Activated CD4-positive, alpha-beta memory T cell treated with anti-CD3 and anti-CD28 coated beads, Interleukin-2, amount 10 ng/mL, durations not matched to agents 7 days and 5 days (primary cell): ENCODE measurements at regions not wholly inside any gene's neighbourhood (a gene's known extent, or its start where the extent isn't known, plus 50 kb on each side); places are given as distances from the start of the nearest gene placed in this dataset.

Source experiments
- CTCF ChIA-PET: fragments of 350-600 bp; sonication (Branson Sonifier 250); formaldehyde crosslinking; loops from one replicate; lab custom pipeline; 2021; ENCODE audit warnings: antibody characterized with exemption, inconsistent platforms; lab: Charles Lee
- POLR2A ChIA-PET: fragments of 350-600 bp; sonication (Branson Sonifier 250); formaldehyde crosslinking; loops from one replicate; lab custom pipeline; 2021; ENCODE audit warnings: antibody characterized with exemption; lab: Charles Lee
- DNase-seq: peaks from one replicate; pipeline ENCODE4 v3.0.0-alpha.2; 2020
- H3K27ac Mint-ChIP-seq: one replicate; pipeline ENCODE4 v1.8.0; 2021; ENCODE audit warnings: mild to moderate bottlenecking, mixed read lengths
- H3K27me3 Mint-ChIP-seq: one replicate; pipeline ENCODE4 v1.8.0; 2021; ENCODE audit warnings: mixed read lengths
- H3K36me3 Mint-ChIP-seq: one replicate; pipeline ENCODE4 v1.8.0; 2021; ENCODE audit warnings: low read depth, mixed read lengths
- H3K4me1 Mint-ChIP-seq: one replicate; pipeline ENCODE4 v1.8.0; 2021; ENCODE audit warnings: mixed read lengths
- H3K4me3 Mint-ChIP-seq: one replicate; pipeline ENCODE4 v1.8.0; 2021; ENCODE audit warnings: mild to moderate bottlenecking, mixed read lengths
- H3K9me3 Mint-ChIP-seq: one replicate; pipeline ENCODE4 v1.8.0; 2021; ENCODE audit warnings: mixed read lengths

GRCh38 chr15:47542312-47542989, 174.9 kb upstream of the SEMA6D start:
- H3K4me1 Mint-ChIP-seq: no peaks in the 10 kb centered on the region
- no peaks in the 10 kb centered on the region for H3K36me3 Mint-ChIP-seq
- no peak overlapping the region for H3K27ac Mint-ChIP-seq

GRCh38 chr15:47548231-47548630, 169.1 kb upstream of the SEMA6D start:
- DNase-seq: no peak
- Mint-ChIP-seq H3K4me1 (no peaks in the 10 kb centered on the region), H3K9me3 (peaks cover 2% of the 10 kb centered on the region), H3K27ac (no peak overlapping the region), H3K36me3 (no peaks in the 10 kb centered on the region), H3K4me3 (no peak overlapping the region), H3K27me3 (no peaks in the 10 kb centered on the region)
- POLR2A ChIA-PET: no interaction called here
- CTCF ChIA-PET: no interaction called here

More at GRCh38 chr15:47542312-47542989, 174.9 kb upstream of the SEMA6D start:
- ChIA-PET CTCF (no interaction called here), POLR2A (no interaction called here)
- Mint-ChIP-seq H3K9me3 (peaks cover 2% of the 10 kb centered on the region), H3K27me3 (no peaks in the 10 kb centered on the region), H3K4me3 (no peak overlapping the region)
- DNase-seq: no peak

- peaks cover 2% of the 10 kb centered on the region for H3K9me3 Mint-ChIP-seq
- no peak for DNase-seq
- POLR2A ChIA-PET: no interaction called here
- H3K4me1 Mint-ChIP-seq: no peaks in the 10 kb centered on the region
- H3K36me3 Mint-ChIP-seq: no peaks in the 10 kb centered on the region
- H3K27me3 Mint-ChIP-seq: no peaks in the 10 kb centered on the region
- H3K4me3 Mint-ChIP-seq: no peak overlapping the region
- CTCF ChIA-PET: no interaction called here
- no peak overlapping the region for H3K27ac Mint-ChIP-seq
Measured at GRCh38 chr15:47548986-47549385, 168.3 kb upstream of the SEMA6D start.

DNA sequence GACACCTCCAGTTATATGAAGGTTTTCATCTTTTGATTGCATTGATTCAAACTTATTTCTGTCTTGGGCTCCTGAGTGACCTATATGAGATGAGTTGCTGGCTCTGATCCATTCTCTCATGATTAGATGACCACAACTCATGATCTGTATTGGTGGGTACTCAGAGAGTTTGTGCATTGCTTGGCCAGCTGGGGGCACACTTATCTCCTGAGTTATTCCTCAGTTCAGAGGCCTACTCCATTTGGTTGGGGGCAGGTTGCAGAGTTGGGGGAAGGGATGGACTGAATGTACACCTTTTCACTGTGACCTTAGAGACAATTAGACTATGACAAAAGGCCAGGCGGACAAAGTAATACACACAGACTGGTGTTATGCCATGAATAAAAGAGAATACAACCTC, 166.2 kb upstream of the SEMA6D start:
- POLR2A ChIA-PET: no interaction called here

GRCh38 chr15:47551546-47551945, 165.8 kb upstream of the SEMA6D start:
- Mint-ChIP-seq H3K4me3 (no peak overlapping the region), H3K36me3 (no peaks in the 10 kb centered on the region), H3K27me3 (no peaks in the 10 kb centered on the region), H3K9me3 (peaks cover 4% of the 10 kb centered on the region), H3K27ac (no peak overlapping the region), H3K4me1 (no peaks in the 10 kb centered on the region)
- CTCF ChIA-PET: interaction anchor here (0.6 kb wide), 1 partner anchor 567 kb away, joined by 3 read pairs; no protein-coding TSS in a partner anchor
- POLR2A ChIA-PET: no interaction called here
- no peak for DNase-seq

More for the DNA sequence above, 166.2 kb upstream of the SEMA6D start:
- no peaks in the 10 kb centered on the region for H3K4me1 Mint-ChIP-seq
- CTCF ChIA-PET: no interaction called here
- no peaks in the 10 kb centered on the region for H3K27me3 Mint-ChIP-seq
- peaks cover 4% of the 10 kb centered on the region for H3K9me3 Mint-ChIP-seq
- DNase-seq: no peak
- no peaks in the 10 kb centered on the region for H3K36me3 Mint-ChIP-seq
- no peak overlapping the region for H3K27ac Mint-ChIP-seq
- no peak overlapping the region for H3K4me3 Mint-ChIP-seq

- H3K4me3 Mint-ChIP-seq: no peak overlapping the region
- POLR2A ChIA-PET: no interaction called here
Measured at GRCh38 chr15:47552978-47553608, 164.2 kb upstream of the SEMA6D start.

GRCh38 chr15:47553947-47554346, 163.4 kb upstream of the SEMA6D start:
- no peaks in the 10 kb centered on the region for H3K27me3 Mint-ChIP-seq
- POLR2A ChIA-PET: interaction anchor here (0.6 kb wide), 1 partner anchor 1181 kb away, joined by 3 read pairs; no protein-coding TSS in a partner anchor
- CTCF ChIA-PET: no interaction called here
- no peaks in the 10 kb centered on the region for H3K4me1 Mint-ChIP-seq
- no peak overlapping the region for H3K4me3 Mint-ChIP-seq
- peaks cover 7% of the 10 kb centered on the region for H3K9me3 Mint-ChIP-seq
- H3K27ac Mint-ChIP-seq: no peak overlapping the region
- DNase-seq: no peak
- H3K36me3 Mint-ChIP-seq: no peaks in the 10 kb centered on the region

More at GRCh38 chr15:47552978-47553608, 164.2 kb upstream of the SEMA6D start:
- peaks cover 4% of the 10 kb centered on the region for H3K9me3 Mint-ChIP-seq
- H3K27me3 Mint-ChIP-seq: no peaks in the 10 kb centered on the region
- no peaks in the 10 kb centered on the region for H3K36me3 Mint-ChIP-seq
- no peak overlapping the region for H3K27ac Mint-ChIP-seq
- no peaks in the 10 kb centered on the region for H3K4me1 Mint-ChIP-seq
- CTCF ChIA-PET: no interaction called here
- DNase-seq: no peak

- Mint-ChIP-seq H3K4me3 (no peak overlapping the region), H3K27ac (no peak overlapping the region), H3K36me3 (no peaks in the 10 kb centered on the region), H3K9me3 (peaks cover 13% of the 10 kb centered on the region), H3K4me1 (no peaks in the 10 kb centered on the region), H3K27me3 (no peaks in the 10 kb centered on the region)
- POLR2A ChIA-PET: no interaction called here
- DNase-seq: no peak
- CTCF ChIA-PET: no interaction called here
Measured at GRCh38 chr15:47561102-47561501, 156.2 kb upstream of the SEMA6D start.

- peaks cover 1% of the 10 kb centered on the region for H3K9me3 Mint-ChIP-seq
- no peak for DNase-seq
- no peaks in the 10 kb centered on the region for H3K4me1 Mint-ChIP-seq
- no peaks in the 10 kb centered on the region for H3K36me3 Mint-ChIP-seq
- H3K27ac Mint-ChIP-seq: no peak overlapping the region
- H3K4me3 Mint-ChIP-seq: no peak overlapping the region
- H3K27me3 Mint-ChIP-seq: no peaks in the 10 kb centered on the region
- ChIA-PET CTCF (no interaction called here), POLR2A (no interaction called here)
Measured at GRCh38 chr15:47565949-47566348, 151.4 kb upstream of the SEMA6D start.

DNA sequence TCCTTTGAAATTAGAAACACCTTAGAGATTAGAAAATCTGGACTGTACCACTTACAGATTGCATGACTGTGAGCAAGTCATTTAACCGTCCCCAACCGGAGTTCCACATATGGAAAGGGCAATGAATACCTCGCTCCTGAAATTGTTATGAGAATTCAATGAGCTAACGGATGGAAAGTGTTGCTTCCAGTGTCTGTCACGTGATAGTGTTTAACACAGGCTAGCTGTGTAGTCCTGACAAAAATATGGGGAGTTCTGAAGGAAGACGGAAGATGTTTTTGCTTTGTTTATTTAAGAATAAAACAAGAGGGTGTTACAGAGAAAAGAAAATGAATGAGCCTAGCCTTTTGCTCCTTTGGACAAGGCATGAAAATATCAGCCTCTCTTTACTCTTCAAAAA, 150.7 kb upstream of the SEMA6D start:
- no peak for DNase-seq
- Mint-ChIP-seq H3K27me3 (no peaks in the 10 kb centered on the region), H3K4me3 (no peak overlapping the region), H3K9me3 (no peaks in the 10 kb centered on the region), H3K27ac (no peak overlapping the region), H3K36me3 (no peaks in the 10 kb centered on the region), H3K4me1 (no peaks in the 10 kb centered on the region)
- ChIA-PET CTCF (no interaction called here), POLR2A (no interaction called here)

GRCh38 chr15:47568030-47568429, 149.3 kb upstream of the SEMA6D start:
- no peak overlapping the region for H3K4me3 Mint-ChIP-seq
- no peak for DNase-seq
- H3K27me3 Mint-ChIP-seq: no peaks in the 10 kb centered on the region
- CTCF ChIA-PET: no interaction called here
- peaks cover 2% of the 10 kb centered on the region for H3K9me3 Mint-ChIP-seq
- POLR2A ChIA-PET: no interaction called here
- H3K27ac Mint-ChIP-seq: no peak overlapping the region
- H3K36me3 Mint-ChIP-seq: no peaks in the 10 kb centered on the region
- no peaks in the 10 kb centered on the region for H3K4me1 Mint-ChIP-seq

DNA sequence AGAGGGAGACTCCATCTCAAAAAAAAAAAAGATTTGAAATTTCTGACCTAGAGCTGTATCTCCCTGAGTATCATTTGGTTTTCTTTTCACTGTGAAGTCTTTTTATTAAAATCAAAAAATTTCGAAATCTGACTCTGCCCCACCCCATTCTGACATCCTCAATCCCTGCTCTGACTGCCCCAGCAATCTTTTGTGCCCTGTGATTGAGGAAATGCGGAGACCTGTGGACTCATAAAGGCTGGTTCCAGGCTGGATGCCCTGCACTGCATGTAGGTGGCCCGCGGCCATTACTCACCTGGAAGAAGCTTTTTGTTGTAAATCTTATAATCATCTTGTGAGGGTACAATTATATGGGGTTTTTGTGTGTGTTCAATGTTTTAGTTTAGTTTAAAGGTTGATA, 147.3 kb upstream of the SEMA6D start:
- Mint-ChIP-seq H3K27me3 (no peaks in the 10 kb centered on the region), H3K27ac (no peak overlapping the region), H3K4me1 (no peaks in the 10 kb centered on the region), H3K9me3 (peaks cover 2% of the 10 kb centered on the region), H3K36me3 (no peaks in the 10 kb centered on the region), H3K4me3 (no peak overlapping the region)
- POLR2A ChIA-PET: no interaction called here
- DNase-seq: no peak
- CTCF ChIA-PET: no interaction called here

GRCh38 chr15:47570451-47570850, 146.9 kb upstream of the SEMA6D start:
- DNase-seq: no peak
- ChIA-PET POLR2A (no interaction called here), CTCF (no interaction called here)
- H3K4me1 Mint-ChIP-seq: no peaks in the 10 kb centered on the region
- H3K27me3 Mint-ChIP-seq: no peaks in the 10 kb centered on the region
- no peak overlapping the region for H3K4me3 Mint-ChIP-seq
- no peak overlapping the region for H3K27ac Mint-ChIP-seq
- no peaks in the 10 kb centered on the region for H3K36me3 Mint-ChIP-seq
- H3K9me3 Mint-ChIP-seq: peaks cover 2% of the 10 kb centered on the region
